Brain microvascular endothelial cell (primary cell): ENCODE measurements at regions not wholly inside any gene's neighbourhood (a gene's known extent, or its start where the extent isn't known, plus 50 kb on each side); places are given as distances from the start of the nearest gene placed in this dataset.

Source experiments
- DNase-seq: peaks from one replicate; pipeline ENCODE4 v3.0.0-alpha.2; 2020
- H3K27ac ChIP-seq: fragments of 250-450 bp; sonication (Bioruptor Pico); 2 replicates; pipeline ENCODE4 v1.5.1; 2020; ENCODE audit warnings: mild to moderate bottlenecking, moderate library complexity
- H3K27me3 ChIP-seq: fragments of 250-450 bp; sonication (Bioruptor Pico); replicated peaks from 2 replicates; pipeline ENCODE4 v1.5.1; 2020; ENCODE audit warnings: mild to moderate bottlenecking
- H3K36me3 ChIP-seq: fragments of 250-450 bp; sonication (Bioruptor Pico); replicated peaks from 2 replicates; pipeline ENCODE4 v1.5.1; 2020; ENCODE audit warnings: mild to moderate bottlenecking
- H3K4me3 ChIP-seq: 2 replicates; pipeline ENCODE4 v1.5.1; 2011; ENCODE audit warnings: low read depth, mild to moderate bottlenecking, control low read depth, low read length, moderate library complexity
- CTCF ChIP-seq: IDR thresholded peaks from 2 replicates; pipeline ENCODE4 v1.5.1; 2011; ENCODE audit warnings: low read depth, mild to moderate bottlenecking, moderate library complexity, low read length, control low read depth, inconsistent platforms; ENCODE audit errors: missing control alignments
- in situ Hi-C: cut with HindIII; loops from 2 replicates; pipeline ENCODE4 v1.10.0; 2017; ENCODE audit warnings: low sequenced_read_pairs, low pct_ligation_motif_present

GRCh38 chr2:21602789-21603188, 479.0 kb downstream of the TDRD15 start:
- H3K4me3 ChIP-seq: no peak overlapping the region
- TF ChIP-seq CTCF: no peak
- in situ Hi-C loops: no loop called here
- DNase-seq: no peak
- no peaks in the 10 kb centered on the region for H3K27me3 ChIP-seq
- no peak overlapping the region for H3K27ac ChIP-seq
- H3K36me3 ChIP-seq: no peaks in the 10 kb centered on the region

- Histone ChIP-seq H3K27me3 (no peaks in the 10 kb centered on the region), H3K27ac (no peak overlapping the region), H3K4me3 (no peak overlapping the region), H3K36me3 (no peaks in the 10 kb centered on the region)
- in situ Hi-C loops: no loop called here
- no peak for DNase-seq
- TF ChIP-seq CTCF: no peak
Measured at GRCh38 chr2:21607572-21607971, 483.8 kb downstream of the TDRD15 start.

- H3K27ac ChIP-seq: no peak overlapping the region
- H3K36me3 ChIP-seq: no peaks in the 10 kb centered on the region
- no peak overlapping the region for H3K4me3 ChIP-seq
- TF ChIP-seq CTCF: no peak
- no peak for DNase-seq
- H3K27me3 ChIP-seq: no peaks in the 10 kb centered on the region
- in situ Hi-C loops: no loop called here
Measured at GRCh38 chr2:21610304-21610703, 486.5 kb downstream of the TDRD15 start.

GRCh38 chr2:21617885-21618434, 494.2 kb downstream of the TDRD15 start:
- Histone ChIP-seq H3K4me3 (no peak overlapping the region), H3K36me3 (no peaks in the 10 kb centered on the region), H3K27ac (no peak overlapping the region), H3K27me3 (no peaks in the 10 kb centered on the region)
- no peak for TF ChIP-seq CTCF
- DNase-seq: no peak
- in situ Hi-C loops: no loop called here

- no peak for TF ChIP-seq CTCF
- H3K4me3 ChIP-seq: no peak overlapping the region
- DNase-seq: no peak
- H3K36me3 ChIP-seq: no peaks in the 10 kb centered on the region
- no peak overlapping the region for H3K27ac ChIP-seq
- H3K27me3 ChIP-seq: no peaks in the 10 kb centered on the region
- in situ Hi-C loops: no loop called here
Measured at GRCh38 chr2:21620771-21621170, 497.0 kb downstream of the TDRD15 start.

GRCh38 chr2:21627938-21628337, 504.2 kb downstream of the TDRD15 start:
- no peak for DNase-seq
- in situ Hi-C loops: no loop called here
- TF ChIP-seq CTCF: no peak
- Histone ChIP-seq H3K27ac (no peak overlapping the region), H3K4me3 (no peak overlapping the region), H3K27me3 (no peaks in the 10 kb centered on the region), H3K36me3 (no peaks in the 10 kb centered on the region)
